GM23338 (cell line): ENCODE measurements at regions not wholly inside any gene's neighbourhood (a gene's known extent, or its start where the extent isn't known, plus 50 kb on each side); places are given as distances from the start of the nearest gene placed in this dataset.

Experiments
- ATAC-seq: fragments of 200-7000 bp; cut with Tn5 transposase; 3 replicates; pipeline ENCODE4 v1.9.1; 2020
- DNase-seq: peaks from one replicate; pipeline ENCODE4 v3.0.0-alpha.2; 2015; ENCODE audit warnings: low spot score
- H2AFZ ChIP-seq: fragments of 200-600 bp; sonication (generic); 2 replicates; pipeline ENCODE4 v1.8.0; 2016; ENCODE audit warnings: antibody characterized with exemption, mild to moderate bottlenecking, moderate library complexity
- H3F3A ChIP-seq: fragments of 200-600 bp; sonication (generic); replicated peaks from 2 replicates; pipeline ENCODE4 v1.8.0; 2017; ENCODE audit warnings: antibody characterized with exemption, mixed run types, low read depth
- H3K27ac ChIP-seq: fragments of 200-600 bp; sonication (generic); 2 replicates; pipeline ENCODE4 v1.6.1; 2016; ENCODE audit warnings: low read depth
- H3K27me3 ChIP-seq: fragments of 200-600 bp; sonication (generic); 2 replicates; pipeline ENCODE4 v1.8.0; 2016; ENCODE audit warnings: mild to moderate bottlenecking, mixed run types, moderate library complexity; ENCODE audit not compliant: insufficient read depth
- H3K36me3 ChIP-seq: fragments of 200-600 bp; sonication (generic); 2 replicates; pipeline ENCODE4 v1.8.0; 2016; ENCODE audit warnings: mild to moderate bottlenecking; ENCODE audit not compliant: insufficient read depth
- H3K4me1 ChIP-seq: fragments of 200-600 bp; sonication (generic); 2 replicates; pipeline ENCODE4 v1.8.0; 2016; ENCODE audit warnings: mild to moderate bottlenecking, moderate library complexity; ENCODE audit not compliant: insufficient read depth
- H3K4me2 ChIP-seq: fragments of 200-600 bp; sonication (generic); 2 replicates; pipeline ENCODE4 v1.7.1; 2017; ENCODE audit warnings: mixed run types
- H3K4me3 ChIP-seq: fragments of 200-600 bp; sonication (generic); 2 replicates; pipeline ENCODE4 v1.6.1; 2016; ENCODE audit warnings: mixed run types
- H3K79me2 ChIP-seq: fragments of 200-600 bp; sonication (generic); replicated peaks from 2 replicates; pipeline ENCODE4 v1.8.0; 2017; ENCODE audit warnings: mild to moderate bottlenecking; ENCODE audit not compliant: insufficient read depth
- H3K9me2 ChIP-seq: fragments of 200-600 bp; sonication (generic); 2 replicates; pipeline ENCODE4 v1.8.0; 2017; ENCODE audit not compliant: insufficient read depth
- H4K20me1 ChIP-seq: fragments of 200-600 bp; sonication (generic); replicated peaks from 2 replicates; pipeline ENCODE4 v1.8.0; 2017; ENCODE audit warnings: mild to moderate bottlenecking; ENCODE audit not compliant: insufficient read depth
- H3K27ac Mint-ChIP-seq: 2 replicates; pipeline ENCODE4 v1.8.0; 2020; ENCODE audit warnings: inconsistent platforms, mild to moderate bottlenecking, moderate library complexity, mixed read lengths
- H3K27me3 Mint-ChIP-seq: 3 replicates; pipeline ENCODE4 v1.8.0; 2022; ENCODE audit warnings: low read depth, mild to moderate bottlenecking, moderate library complexity, mixed read lengths, inconsistent platforms; ENCODE audit not compliant: insufficient read depth, poor library complexity
- H3K36me3 Mint-ChIP-seq: 3 replicates; pipeline ENCODE4 v1.8.0; 2021; ENCODE audit warnings: low read depth, mild to moderate bottlenecking, inconsistent platforms, moderate library complexity, mixed read lengths
- H3K4me1 Mint-ChIP-seq: 3 replicates; pipeline ENCODE4 v1.8.0; 2020; ENCODE audit warnings: mild to moderate bottlenecking, inconsistent platforms, mixed read lengths
- H3K4me3 Mint-ChIP-seq: 3 replicates; pipeline ENCODE4 v1.8.0; 2021; ENCODE audit warnings: moderate library complexity, mild to moderate bottlenecking, inconsistent platforms, mixed read lengths
- H3K9me3 Mint-ChIP-seq: 3 replicates; pipeline ENCODE4 v1.8.0; 2020; ENCODE audit warnings: moderate library complexity, mild to moderate bottlenecking, inconsistent platforms, mixed read lengths
- JUNB ChIP-seq: IDR thresholded peaks from one replicate; pipeline ENCODE4 v1.6.1; 2016; ENCODE audit warnings: antibody characterized with exemption; ENCODE audit not compliant: unreplicated experiment
- REST ChIP-seq: IDR thresholded peaks from one replicate; pipeline ENCODE4 v1.6.1; 2018; ENCODE audit warnings: antibody characterized with exemption; ENCODE audit not compliant: unreplicated experiment
- STAT1 ChIP-seq: IDR thresholded peaks from one replicate; pipeline ENCODE4 v1.6.1; 2016; ENCODE audit warnings: antibody characterized with exemption; ENCODE audit not compliant: unreplicated experiment
- ZNF462 ChIP-seq: fragments of 250-450 bp; sonication (Bioruptor Pico); IDR thresholded peaks from 2 replicates; pipeline ENCODE4 v1.5.0; 2020; ENCODE audit warnings: mild to moderate bottlenecking, moderate library complexity
- TF ChIP-seq, protein P1 (sequence below): IDR thresholded peaks from 2 replicates; pipeline ENCODE4 v1.6.1; 2016; ENCODE audit warnings: antibody characterized with exemption

- TF ChIP-seq ZNF462 (CRISPR knock-in tag), result no peak
- TF ChIP-seq REST, result no peak
- TF ChIP-seq JUNB, result no peak
Measured at GRCh38 chr5:124912638-124913328, 166.3 kb upstream of the ZNF608 start (continued).

DNA sequence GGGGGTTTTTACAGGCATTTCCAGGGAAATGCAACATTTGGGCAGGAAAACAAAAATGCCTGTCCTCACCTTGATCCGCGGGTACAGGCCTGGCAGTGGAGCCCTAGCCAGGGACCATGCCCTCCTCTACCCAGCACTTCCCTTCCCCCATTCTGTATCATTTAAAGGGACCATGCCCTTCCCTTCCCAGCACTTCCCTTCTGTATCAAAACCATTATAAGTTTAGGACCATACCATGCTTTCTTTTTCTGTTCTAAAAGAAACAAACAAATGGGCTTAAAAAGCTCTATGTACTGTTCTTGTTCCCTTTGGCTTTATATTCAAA lies 166.9 kb upstream of the ZNF608 start:
- no peak overlapping the region for H3K27ac ChIP-seq
- peaks cover 1% of the 10 kb centered on the region; the same call in 1 of the 2 replicates for H3K4me1 ChIP-seq
- no peaks in the 10 kb centered on the region for H4K20me1 ChIP-seq
- H3K27me3 ChIP-seq, result no peaks in the 10 kb centered on the region
- no peaks in the 10 kb centered on the region for H3K79me2 ChIP-seq
- H3K4me1 Mint-ChIP-seq, result peaks cover 14% of the 10 kb centered on the region; the same call in 2 of the 3 replicates
- peaks cover 5% of the 10 kb centered on the region; the same call in 2 of the 3 replicates for H3K36me3 Mint-ChIP-seq
- H3K4me3 Mint-ChIP-seq, result no peak overlapping the region
- H3K4me3 ChIP-seq, result no peak overlapping the region
- no peak overlapping the region for H3K4me2 ChIP-seq
- H3K36me3 ChIP-seq, result peaks cover 4% of the 10 kb centered on the region; the same call in 1 of the 2 replicates
- H3K27me3 Mint-ChIP-seq, result peaks cover 5% of the 10 kb centered on the region
- no peaks in the 10 kb centered on the region for H3F3A ChIP-seq
- ATAC-seq (no peak), DNase-seq (no peak)
- H3K9me3 Mint-ChIP-seq, result peaks cover 4% of the 10 kb centered on the region; the same call in 1 of the 3 replicates
- H3K27ac Mint-ChIP-seq, result no peak overlapping the region
- H3K9me2 ChIP-seq, result peaks cover 9% of the 10 kb centered on the region; the same call in 1 of the 2 replicates
- no peak overlapping the region for H2AFZ ChIP-seq
- TF ChIP-seq JUNB (no peak), STAT1 (no peak)
- TF ChIP-seq, protein P1, sequence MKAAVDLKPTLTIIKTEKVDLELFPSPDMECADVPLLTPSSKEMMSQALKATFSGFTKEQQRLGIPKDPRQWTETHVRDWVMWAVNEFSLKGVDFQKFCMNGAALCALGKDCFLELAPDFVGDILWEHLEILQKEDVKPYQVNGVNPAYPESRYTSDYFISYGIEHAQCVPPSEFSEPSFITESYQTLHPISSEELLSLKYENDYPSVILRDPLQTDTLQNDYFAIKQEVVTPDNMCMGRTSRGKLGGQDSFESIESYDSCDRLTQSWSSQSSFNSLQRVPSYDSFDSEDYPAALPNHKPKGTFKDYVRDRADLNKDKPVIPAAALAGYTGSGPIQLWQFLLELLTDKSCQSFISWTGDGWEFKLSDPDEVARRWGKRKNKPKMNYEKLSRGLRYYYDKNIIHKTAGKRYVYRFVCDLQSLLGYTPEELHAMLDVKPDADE, result no peak
